Esophagus squamous epithelium (tissue), 4 donors: ENCODE measurements at regions not wholly inside any gene's neighbourhood (a gene's known extent, or its start where the extent isn't known, plus 50 kb on each side); places are given as distances from the start of the nearest gene placed in this dataset.

Experiments
- POLR2A ChIP-seq, 4 donors: fragments of 450-650 bp; IDR thresholded peaks; one replicate each; pipeline ENCODE4 v1.6.1; 2017; ENCODE audit warnings: antibody characterized with exemption in 4 of 4, mild to moderate bottlenecking in 4 of 4, moderate library complexity in 3 of 4
- TF ChIP-seq, protein P1 (sequence below), 6 experiments: fragments of 450-650 bp in 4 of 6; fragments of 200-600 bp in 2 of 6; sonication (generic) in 2 of 6; IDR thresholded peaks; one replicate each; pipeline ENCODE4 v1.5.1; 2016 to 2019; ENCODE audit warnings: antibody characterized with exemption in 6 of 6, mild to moderate bottlenecking in 4 of 6, moderate library complexity in 4 of 6

DNA sequence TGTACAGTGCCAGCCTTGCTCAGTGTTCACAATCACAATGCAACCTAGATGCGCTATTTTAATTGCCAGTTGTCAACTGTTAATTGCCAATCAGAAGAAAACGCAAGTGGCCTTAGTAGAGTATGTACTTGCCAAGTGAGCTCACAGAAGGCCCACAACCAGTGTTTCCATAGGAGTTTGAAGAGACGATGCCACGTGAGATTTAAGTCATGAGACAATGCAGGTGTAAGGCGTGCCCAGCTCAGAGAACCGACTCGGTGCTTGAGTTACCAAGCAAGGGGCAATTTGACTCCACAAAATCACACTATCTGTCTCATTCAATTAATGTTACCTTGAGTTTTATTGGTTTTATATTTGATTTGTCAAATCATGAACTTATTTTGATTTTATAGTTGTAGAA lies 65.6 kb downstream of the TEX35 start:
- TF ChIP-seq, protein P1, sequence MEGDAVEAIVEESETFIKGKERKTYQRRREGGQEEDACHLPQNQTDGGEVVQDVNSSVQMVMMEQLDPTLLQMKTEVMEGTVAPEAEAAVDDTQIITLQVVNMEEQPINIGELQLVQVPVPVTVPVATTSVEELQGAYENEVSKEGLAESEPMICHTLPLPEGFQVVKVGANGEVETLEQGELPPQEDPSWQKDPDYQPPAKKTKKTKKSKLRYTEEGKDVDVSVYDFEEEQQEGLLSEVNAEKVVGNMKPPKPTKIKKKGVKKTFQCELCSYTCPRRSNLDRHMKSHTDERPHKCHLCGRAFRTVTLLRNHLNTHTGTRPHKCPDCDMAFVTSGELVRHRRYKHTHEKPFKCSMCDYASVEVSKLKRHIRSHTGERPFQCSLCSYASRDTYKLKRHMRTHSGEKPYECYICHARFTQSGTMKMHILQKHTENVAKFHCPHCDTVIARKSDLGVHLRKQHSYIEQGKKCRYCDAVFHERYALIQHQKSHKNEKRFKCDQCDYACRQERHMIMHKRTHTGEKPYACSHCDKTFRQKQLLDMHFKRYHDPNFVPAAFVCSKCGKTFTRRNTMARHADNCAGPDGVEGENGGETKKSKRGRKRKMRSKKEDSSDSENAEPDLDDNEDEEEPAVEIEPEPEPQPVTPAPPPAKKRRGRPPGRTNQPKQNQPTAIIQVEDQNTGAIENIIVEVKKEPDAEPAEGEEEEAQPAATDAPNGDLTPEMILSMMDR (IDR thresholded peaks at IDR 0.05), result no peak
- TF ChIP-seq POLR2A (IDR thresholded peaks at IDR 0.05), result no peak
